Left renal pelvis (tissue), 4 donors: ENCODE measurements at regions not wholly inside any gene's neighbourhood (a gene's known extent, or its start where the extent isn't known, plus 50 kb on each side); places are given as distances from the start of the nearest gene placed in this dataset.
"Not testable (repeated sequence)": the region's sequence is repeated elsewhere in the genome, so short reads cannot be mapped to it uniquely, and the experiment has no call there.

Experiments used
- DNase-seq, 4 donors: peaks; one replicate each; pipeline ENCODE4 v3.0.0-alpha.2; 2013; ENCODE audit warnings: low read depth in 4 of 4, low spot score in 3 of 4

DNA sequence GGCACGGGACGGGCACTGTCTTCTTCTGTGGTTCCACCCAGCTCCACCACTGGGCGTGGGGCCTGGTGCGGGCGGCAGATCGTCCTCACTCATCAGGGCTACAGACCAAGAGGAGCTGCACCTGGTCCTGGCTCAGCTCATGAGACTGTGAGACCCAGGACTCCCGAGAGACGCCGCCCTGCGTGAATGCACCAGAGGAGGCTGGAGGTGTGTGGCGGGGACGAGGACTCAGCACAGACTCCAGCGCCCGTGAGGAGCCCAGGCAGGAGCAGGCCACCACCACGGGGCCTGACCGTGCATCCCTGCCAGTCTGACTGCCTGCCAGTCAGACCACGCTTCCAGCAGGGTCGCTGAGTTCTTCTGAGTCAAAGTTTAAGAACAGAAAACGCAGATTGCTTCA is 112.5 kb upstream of the SALL3 start:
- DNase-seq = no peak

- DNase-seq = no peak
These were observed 111.0 kb upstream of the SALL3 start for GRCh38 chr18:78868330-78869316.

- DNase-seq = no peak
These were observed 108.0 kb upstream of the SALL3 start for GRCh38 chr18:78871618-78872017.

- DNase-seq = no peak
These were observed 105.6 kb upstream of the SALL3 start for GRCh38 chr18:78873926-78874500.

- no peak for DNase-seq
These were observed 104.4 kb upstream of the SALL3 start for GRCh38 chr18:78875016-78875777.

DNA sequence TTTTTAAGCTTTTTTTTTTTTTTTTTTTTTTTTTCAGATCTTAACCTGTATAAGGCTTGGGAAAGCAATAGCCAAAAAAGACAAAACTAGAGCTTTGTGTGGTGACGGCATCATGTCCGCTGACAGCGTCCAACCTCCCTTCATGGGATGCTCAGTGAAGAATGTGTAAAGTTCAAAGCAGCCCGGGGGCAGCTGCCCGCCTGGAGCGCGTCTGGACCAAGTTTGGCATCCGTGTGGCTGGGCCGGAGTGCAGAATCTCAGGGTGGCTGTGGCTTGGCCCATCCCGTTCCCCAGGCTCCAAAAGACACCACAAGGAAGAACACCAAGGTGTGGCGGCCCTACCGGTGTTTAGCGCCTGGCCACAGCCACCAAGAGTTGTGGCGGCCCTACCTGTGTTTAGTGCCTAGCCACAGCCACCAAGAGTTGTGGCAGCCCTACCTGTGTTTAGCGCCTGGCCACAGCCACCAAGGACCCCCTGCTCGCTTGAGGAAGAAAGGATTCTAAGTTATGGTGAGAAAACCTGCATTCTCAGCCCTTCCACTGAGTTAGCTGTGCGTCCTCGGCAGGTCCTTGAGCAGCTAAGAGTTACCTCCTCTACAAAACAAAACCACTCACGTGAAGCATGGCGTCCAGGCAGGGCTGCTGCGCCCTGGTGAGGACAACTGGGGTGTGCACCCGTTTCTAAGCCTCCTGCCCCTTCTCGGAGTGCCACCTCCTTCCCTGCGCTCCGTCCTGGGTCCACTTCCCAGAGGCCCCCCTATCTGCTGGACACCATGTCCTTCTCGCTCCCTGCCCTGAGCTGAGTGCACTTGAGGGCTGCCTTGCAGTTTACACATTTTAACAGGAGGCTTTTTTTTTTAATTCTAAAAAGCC is 103.6 kb upstream of the SALL3 start:
- no peak for DNase-seq

GRCh38 chr18:78876868-78877267 is 102.8 kb upstream of the SALL3 start:
- no peak for DNase-seq

DNA sequence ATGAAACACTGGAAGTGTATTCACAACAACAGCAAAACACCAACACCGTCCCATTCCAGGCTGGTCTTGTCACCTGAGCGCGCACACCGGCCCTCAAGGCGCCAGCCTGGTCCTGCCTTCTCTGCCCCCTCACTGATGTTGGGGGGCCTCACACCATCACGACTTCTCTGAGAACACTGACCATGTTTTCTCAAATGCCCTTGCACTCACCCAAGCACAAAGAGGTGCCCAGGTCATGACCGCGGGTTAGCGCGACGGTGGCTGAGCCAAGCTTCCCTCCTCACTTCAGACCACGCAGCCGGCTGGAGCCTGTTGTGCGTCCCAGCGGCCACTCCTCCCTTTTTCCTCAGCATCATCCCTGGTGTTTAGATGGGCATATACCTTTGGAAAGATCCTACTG is 101.3 kb upstream of the SALL3 start:
- no peak for DNase-seq

DNA sequence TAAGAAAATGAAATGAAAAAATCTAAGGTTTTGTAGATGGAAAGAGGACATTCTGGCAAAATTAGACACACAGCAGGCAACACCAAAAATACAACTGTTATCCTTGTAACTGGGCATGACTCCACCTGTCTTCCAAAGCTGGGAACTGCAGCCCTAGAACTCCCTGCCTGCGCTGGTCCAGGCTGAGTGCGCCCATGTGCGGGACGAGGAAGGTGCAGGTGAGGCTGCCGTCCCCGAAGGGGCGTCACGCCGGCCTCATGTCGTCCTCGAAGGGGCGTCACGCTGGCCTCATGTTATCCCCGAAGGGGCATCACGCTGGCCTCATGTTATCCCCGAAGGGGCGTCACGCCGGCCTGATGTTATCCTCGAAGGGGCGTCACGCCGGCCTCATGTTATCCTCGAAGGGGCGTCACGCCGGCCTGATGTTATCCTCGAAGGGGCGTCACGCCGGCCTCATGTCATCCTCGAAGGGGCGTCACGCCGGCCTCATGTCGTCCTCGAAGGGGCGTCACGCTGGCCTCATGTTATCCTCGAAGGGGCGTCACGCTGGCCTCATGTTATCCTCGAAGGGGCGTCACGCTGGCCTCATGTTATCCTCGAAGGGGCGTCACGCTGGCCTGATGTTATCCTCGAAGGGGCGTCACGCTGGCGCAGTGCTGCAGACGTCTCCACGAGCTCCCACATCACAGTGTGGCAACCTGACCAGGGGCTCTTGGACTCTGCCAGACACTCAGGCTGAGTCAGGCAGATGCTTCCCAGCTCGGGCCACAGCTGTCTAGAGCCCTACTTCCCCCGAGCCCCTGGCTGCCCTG is 100.3 kb upstream of the SALL3 start:
- not testable (repeated sequence) for DNase-seq

DNA sequence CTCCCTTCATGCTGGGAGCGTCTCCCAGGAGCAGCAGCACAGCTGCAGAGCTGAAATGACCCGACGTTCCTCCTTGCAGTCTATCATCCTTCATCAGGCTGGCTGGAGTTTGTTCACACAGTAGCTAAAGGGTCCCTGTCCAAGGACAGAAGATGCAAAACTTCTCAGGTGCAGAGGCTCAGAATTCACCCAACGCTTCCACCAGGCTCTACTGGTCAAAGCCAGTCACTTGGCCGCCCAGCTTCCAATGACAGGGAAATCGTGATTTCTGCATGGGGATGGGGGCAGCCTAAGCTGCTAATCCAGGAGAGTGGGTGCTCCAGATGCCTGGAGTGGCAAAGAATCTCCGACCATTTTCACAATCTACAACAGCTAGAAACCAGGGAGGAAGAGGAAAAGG is 97.0 kb upstream of the SALL3 start:
- DNase-seq = no peak

- DNase-seq = no peak
These were observed 96.1 kb upstream of the SALL3 start for GRCh38 chr18:78883501-78883900.

DNA sequence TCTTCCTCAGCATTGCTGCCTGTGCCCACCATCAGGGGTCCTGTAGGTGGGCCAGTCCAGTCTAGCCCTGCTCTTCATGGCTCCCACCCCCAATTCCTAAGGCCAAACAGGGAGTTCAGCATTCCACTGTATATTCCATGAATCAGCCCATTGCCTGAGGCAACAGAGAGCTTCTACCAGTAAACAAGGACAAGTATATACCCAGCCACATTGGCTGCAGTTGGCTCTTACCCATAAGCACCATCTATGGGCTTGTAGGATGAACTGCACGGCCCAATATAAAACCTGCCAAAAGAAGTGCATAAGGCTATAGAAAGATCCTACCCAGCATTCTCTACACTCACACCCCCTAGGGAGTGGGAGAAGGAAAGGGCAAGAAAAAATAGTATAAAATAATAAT is 95.1 kb upstream of the SALL3 start:
- DNase-seq = no peak

- no peak for DNase-seq
These were observed 90.4 kb upstream of the SALL3 start for GRCh38 chr18:78889250-78889649.

DNA sequence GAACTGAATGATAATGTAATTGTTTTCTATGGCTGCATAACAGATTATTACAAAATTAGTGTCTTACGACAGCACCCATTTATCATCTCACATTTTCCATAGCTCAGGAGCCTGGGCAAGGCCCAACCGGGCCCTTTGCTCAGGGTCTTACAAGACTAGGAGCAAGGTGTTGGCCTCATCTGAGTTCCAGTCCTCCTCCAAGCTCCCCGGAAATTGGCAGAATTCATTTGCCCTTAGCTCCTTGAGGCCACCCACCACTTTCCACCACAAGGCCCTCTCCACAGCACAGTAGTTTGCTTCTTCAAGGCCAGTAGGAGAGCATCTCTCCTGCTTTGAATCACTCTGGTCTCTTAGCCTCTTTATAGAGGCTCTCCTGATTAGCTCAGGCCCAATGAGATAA is 89.2 kb upstream of the SALL3 start:
- DNase-seq = no peak

DNA sequence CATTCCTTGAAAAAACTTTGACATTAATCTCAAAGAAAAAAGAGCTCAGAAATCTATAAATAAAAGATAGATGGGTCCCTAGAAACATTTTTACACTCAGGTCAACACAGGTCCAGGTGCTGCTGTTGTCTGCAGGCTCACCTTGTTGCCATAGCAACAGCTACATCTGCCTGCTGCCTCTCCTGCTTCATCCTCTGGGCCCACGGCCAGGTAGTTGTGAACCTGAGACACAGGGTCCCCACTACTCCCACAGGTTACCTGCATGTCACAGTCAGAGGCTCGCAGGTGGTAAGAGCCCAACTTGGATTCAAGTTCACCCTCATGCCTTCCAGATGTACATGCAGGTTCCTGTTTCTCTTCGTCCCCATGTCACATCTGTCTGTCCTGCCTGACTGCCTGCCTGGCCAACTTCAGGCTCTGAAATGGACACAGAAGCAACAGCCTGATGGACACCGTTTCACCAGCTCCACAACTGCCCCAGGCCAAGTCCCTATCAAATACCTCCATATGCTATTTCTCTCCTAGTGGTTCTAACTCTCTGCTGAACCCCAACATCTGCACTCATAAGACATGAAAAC is 88.3 kb upstream of the SALL3 start:
- no peak for DNase-seq

DNA sequence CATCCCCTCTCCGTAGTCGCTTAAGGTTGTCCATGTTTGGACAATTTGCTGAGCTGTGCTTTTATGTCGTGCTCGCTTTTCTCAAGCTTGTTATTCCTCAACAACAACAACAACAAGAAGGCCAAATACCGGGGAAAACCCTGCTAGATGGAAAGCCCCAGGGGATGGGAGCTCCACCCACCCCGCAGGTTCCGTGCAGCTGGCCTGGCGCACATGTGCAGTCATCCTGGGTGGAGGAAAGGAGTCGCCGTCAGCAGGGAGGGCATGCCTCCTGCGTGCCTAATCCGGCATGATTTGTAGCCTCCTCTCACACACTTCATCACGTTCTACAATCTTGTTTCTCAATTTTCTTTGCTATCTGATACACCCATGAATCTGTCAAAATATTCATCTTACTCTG is 87.4 kb upstream of the SALL3 start:
- no peak for DNase-seq

GRCh38 chr18:78892721-78893120 is 86.9 kb upstream of the SALL3 start:
- no peak for DNase-seq

- DNase-seq = peak in 3 of 4 donors; percentile 6 to 29 (median 16)
These were observed 86.2 kb upstream of the SALL3 start for GRCh38 chr18:78893281-78894032.

GRCh38 chr18:78894033-78894305 is 85.6 kb upstream of the SALL3 start:
- no peak for DNase-seq
